Neural cell (in vitro differentiated cells): ENCODE measurements at regions not wholly inside any gene's neighbourhood (a gene's known extent, or its start where the extent isn't known, plus 50 kb on each side); places are given as distances from the start of the nearest gene placed in this dataset.

Experiments used
- CTCF ChIP-seq: fragments of 450-650 bp; IDR thresholded peaks from 2 replicates; pipeline ENCODE4 v1.5.1; 2014; ENCODE audit warnings: antibody characterized with exemption, mild to moderate bottlenecking, moderate library complexity; ENCODE audit not compliant: poor library complexity, severe bottlenecking
- EP300 ChIP-seq: fragments of 450-650 bp; conservative IDR thresholded peaks from 2 replicates; pipeline ENCODE4 v1.6.1; 2014; ENCODE audit warnings: antibody characterized with exemption, mild to moderate bottlenecking, moderate library complexity; ENCODE audit not compliant: poor library complexity, severe bottlenecking
- EZH2 ChIP-seq: fragments of 200-600, 300-800 bp; shearing (Covaris generic), sonication (generic); IDR thresholded peaks from 2 replicates; pipeline ENCODE4 v1.6.1; 2014; ENCODE audit warnings: antibody characterized with exemption, low read length, borderline replicate concordance, mild to moderate bottlenecking; ENCODE audit not compliant: insufficient read depth, poor library complexity, severe bottlenecking
- MXI1 ChIP-seq: fragments of 450-650 bp; conservative IDR thresholded peaks from 2 replicates; pipeline ENCODE4 v1.6.1; 2014; ENCODE audit warnings: antibody characterized with exemption, mild to moderate bottlenecking; ENCODE audit not compliant: poor library complexity, severe bottlenecking
- POLR2AphosphoS5 ChIP-seq: IDR thresholded peaks from 2 replicates; pipeline ENCODE4 v1.6.1; 2012
- RAD21 ChIP-seq: fragments of 450-650 bp; conservative IDR thresholded peaks from 2 replicates; pipeline ENCODE4 v1.6.1; 2014; ENCODE audit warnings: antibody characterized with exemption, mild to moderate bottlenecking, moderate library complexity
- SMC3 ChIP-seq: fragments of 450-650 bp; conservative IDR thresholded peaks from 2 replicates; pipeline ENCODE4 v1.6.1; 2014; ENCODE audit warnings: antibody characterized with exemption, mild to moderate bottlenecking, moderate library complexity; ENCODE audit not compliant: poor library complexity
- TF ChIP-seq, protein P1 (sequence below): IDR thresholded peaks from 2 replicates; pipeline ENCODE4 v1.6.1; 2012; ENCODE audit warnings: borderline replicate concordance

DNA sequence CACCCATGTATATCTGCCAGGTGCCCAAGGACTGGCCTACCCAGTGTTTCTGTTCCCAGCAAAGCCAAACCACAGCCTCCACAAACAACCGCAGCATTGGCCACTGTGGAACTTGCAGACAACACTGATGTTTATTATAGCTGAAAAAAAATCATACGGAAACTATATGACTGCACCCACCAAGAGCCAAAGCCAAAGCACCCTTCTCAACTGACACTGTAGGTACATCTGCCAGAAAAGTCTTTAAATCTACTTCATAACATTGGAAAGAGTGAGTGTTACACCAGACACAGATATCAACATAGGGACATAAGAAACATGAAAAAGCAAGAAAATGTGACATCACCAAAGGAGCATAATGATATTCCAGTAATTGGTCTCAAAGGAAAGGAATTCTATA lies 428.0 kb downstream of the PSAT1 start:
- TF ChIP-seq CTCF (no peak), RAD21 (no peak), EP300 (no peak), MXI1 (no peak), POLR2AphosphoS5 (no peak), SMC3 (no peak), EZH2 (no peak)
- TF ChIP-seq, protein P1, sequence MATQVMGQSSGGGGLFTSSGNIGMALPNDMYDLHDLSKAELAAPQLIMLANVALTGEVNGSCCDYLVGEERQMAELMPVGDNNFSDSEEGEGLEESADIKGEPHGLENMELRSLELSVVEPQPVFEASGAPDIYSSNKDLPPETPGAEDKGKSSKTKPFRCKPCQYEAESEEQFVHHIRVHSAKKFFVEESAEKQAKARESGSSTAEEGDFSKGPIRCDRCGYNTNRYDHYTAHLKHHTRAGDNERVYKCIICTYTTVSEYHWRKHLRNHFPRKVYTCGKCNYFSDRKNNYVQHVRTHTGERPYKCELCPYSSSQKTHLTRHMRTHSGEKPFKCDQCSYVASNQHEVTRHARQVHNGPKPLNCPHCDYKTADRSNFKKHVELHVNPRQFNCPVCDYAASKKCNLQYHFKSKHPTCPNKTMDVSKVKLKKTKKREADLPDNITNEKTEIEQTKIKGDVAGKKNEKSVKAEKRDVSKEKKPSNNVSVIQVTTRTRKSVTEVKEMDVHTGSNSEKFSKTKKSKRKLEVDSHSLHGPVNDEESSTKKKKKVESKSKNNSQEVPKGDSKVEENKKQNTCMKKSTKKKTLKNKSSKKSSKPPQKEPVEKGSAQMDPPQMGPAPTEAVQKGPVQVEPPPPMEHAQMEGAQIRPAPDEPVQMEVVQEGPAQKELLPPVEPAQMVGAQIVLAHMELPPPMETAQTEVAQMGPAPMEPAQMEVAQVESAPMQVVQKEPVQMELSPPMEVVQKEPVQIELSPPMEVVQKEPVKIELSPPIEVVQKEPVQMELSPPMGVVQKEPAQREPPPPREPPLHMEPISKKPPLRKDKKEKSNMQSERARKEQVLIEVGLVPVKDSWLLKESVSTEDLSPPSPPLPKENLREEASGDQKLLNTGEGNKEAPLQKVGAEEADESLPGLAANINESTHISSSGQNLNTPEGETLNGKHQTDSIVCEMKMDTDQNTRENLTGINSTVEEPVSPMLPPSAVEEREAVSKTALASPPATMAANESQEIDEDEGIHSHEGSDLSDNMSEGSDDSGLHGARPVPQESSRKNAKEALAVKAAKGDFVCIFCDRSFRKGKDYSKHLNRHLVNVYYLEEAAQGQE: no peak
